Tibial artery (tissue), 4 donors: ENCODE measurements at regions not wholly inside any gene's neighbourhood (a gene's known extent, or its start where the extent isn't known, plus 50 kb on each side); places are given as distances from the start of the nearest gene placed in this dataset.

Experiments
- DNase-seq, 2 donors: peaks; one replicate each; pipeline ENCODE4 v3.0.0-alpha.2; 2019
- H3K27ac ChIP-seq, 2 donors: fragments of 200-600 bp; sonication (generic) in 1 of 2; 1 replicate in 1 of 2; 2 replicates in 1 of 2; pipeline ENCODE4 v1.5.1; 2018 to 2019; ENCODE audit warnings: mild to moderate bottlenecking in 1 of 2
- H3K27me3 ChIP-seq, 2 donors: fragments of 200-600 bp; sonication (generic) in 1 of 2; one replicate each; pipeline versions ENCODE4 v1.5.1 to v1.6.0; 2016 to 2019
- H3K36me3 ChIP-seq, 3 donors: fragments of 200-600 bp; sonication (generic) in 2 of 3; one replicate each; pipeline ENCODE4 v1.5.1; 2016 to 2019; ENCODE audit warnings: mild to moderate bottlenecking in 2 of 3
- H3K4me1 ChIP-seq, 4 donors: fragments of 200-600 bp; sonication (generic) in 2 of 4; 1 replicate in 3 of 4; 2 replicates in 1 of 4; pipeline ENCODE4 v1.5.1; 2016 to 2019
- H3K4me3 ChIP-seq, 2 donors: fragments of 200-600 bp; sonication (generic) in 1 of 2; 1 replicate in 1 of 2; 2 replicates in 1 of 2; pipeline ENCODE4 v1.5.1; 2018 to 2019; ENCODE audit warnings: mild to moderate bottlenecking in 2 of 2
- H3K9me3 ChIP-seq, 3 donors: fragments of 200-600 bp; sonication (generic) in 1 of 3; one replicate each; pipeline ENCODE4 v1.5.1; 2016 to 2019
- CTCF ChIP-seq, 2 experiments: fragments of 200-600 bp in 1 of 2; fragments of 450-650 bp in 1 of 2; IDR thresholded peaks; one replicate each; pipeline ENCODE4 v1.5.1; 2017 to 2019; ENCODE audit warnings: antibody characterized with exemption in 2 of 2, mild to moderate bottlenecking in 1 of 2, moderate library complexity in 1 of 2
- intact Hi-C: fragments of 100-400 bp; cut with DNase I; formaldehyde crosslinking; loops from one replicate; pipeline ENCODE4 v1.15.0; 2023; ENCODE audit warnings: low total_unique reads

GRCh38 chr18:38010971-38011857, 445.6 kb upstream of the CELF4 start:
- no peak overlapping the region for H3K4me3 ChIP-seq
- no peak overlapping the region for H3K27ac ChIP-seq
- no peak for DNase-seq

GRCh38 chr18:38010037-38010436, 444.4 kb upstream of the CELF4 start:
- H3K9me3 ChIP-seq: no peaks in the 10 kb centered on the region
- H3K36me3 ChIP-seq: no peaks in the 10 kb centered on the region
- H3K27me3 ChIP-seq: no peaks in the 10 kb centered on the region
- DNase-seq: no peak
- H3K4me3 ChIP-seq: no peak overlapping the region
- TF ChIP-seq CTCF (IDR thresholded peaks at IDR 0.05): no peak
- H3K27ac ChIP-seq: no peak overlapping the region
- H3K4me1 ChIP-seq: no peaks in the 10 kb centered on the region
- intact Hi-C loops: no loop called here

More at GRCh38 chr18:38010971-38011857, 445.6 kb upstream of the CELF4 start:
- intact Hi-C loops: no loop called here
- no peak for TF ChIP-seq CTCF (IDR thresholded peaks at IDR 0.05)
- H3K4me1 ChIP-seq: no peaks in the 10 kb centered on the region
- no peaks in the 10 kb centered on the region for H3K36me3 ChIP-seq
- no peaks in the 10 kb centered on the region for H3K9me3 ChIP-seq
- no peaks in the 10 kb centered on the region for H3K27me3 ChIP-seq

- no peak for DNase-seq
- no peak for TF ChIP-seq CTCF (IDR thresholded peaks at IDR 0.05)
- Histone ChIP-seq H3K27me3 (no peaks in the 10 kb centered on the region), H3K4me3 (no peak overlapping the region), H3K36me3 (no peaks in the 10 kb centered on the region), H3K27ac (no peak overlapping the region), H3K4me1 (no peaks in the 10 kb centered on the region), H3K9me3 (no peaks in the 10 kb centered on the region)
- intact Hi-C loops: no loop called here
Measured at GRCh38 chr18:38009320-38009719, 443.7 kb upstream of the CELF4 start.

- H3K4me1 ChIP-seq: no peaks in the 10 kb centered on the region
- no peak overlapping the region for H3K27ac ChIP-seq
- no peaks in the 10 kb centered on the region for H3K9me3 ChIP-seq
- DNase-seq: no peak
- intact Hi-C loops: no loop called here
- no peak for TF ChIP-seq CTCF (IDR thresholded peaks at IDR 0.05)
- no peak overlapping the region for H3K4me3 ChIP-seq
- no peaks in the 10 kb centered on the region for H3K36me3 ChIP-seq
- no peaks in the 10 kb centered on the region for H3K27me3 ChIP-seq
Measured at GRCh38 chr18:38007676-38008330, 442.2 kb upstream of the CELF4 start.

- no peaks in the 10 kb centered on the region for H3K27me3 ChIP-seq
- H3K36me3 ChIP-seq: no peaks in the 10 kb centered on the region
- intact Hi-C loops: no loop called here
- no peaks in the 10 kb centered on the region for H3K4me1 ChIP-seq
- TF ChIP-seq CTCF (IDR thresholded peaks at IDR 0.05): no peak
- H3K4me3 ChIP-seq: no peak overlapping the region
- H3K9me3 ChIP-seq: no peaks in the 10 kb centered on the region
- no peak overlapping the region for H3K27ac ChIP-seq
- DNase-seq: no peak
Measured at GRCh38 chr18:38007026-38007425, 441.4 kb upstream of the CELF4 start.
